ENCODE measurements at regions not wholly inside any gene's neighbourhood (a gene's known extent, or its start where the extent isn't known, plus 50 kb on each side); places are given as distances from the start of the nearest gene placed in this dataset.

GRCh38 chr3:34157491-34157890 lies 359.1 kb downstream of the PDCD6IP start:
- no peak for TF ChIP-seq CTCF (IDR thresholded peaks at IDR 0.05; ENCODE audit: extremely low read depth in 1 of 2, insufficient read depth in 1 of 2, low read depth in 1 of 2, low read length in 2 of 2)
- no peak for TF ChIP-seq EZH2 (IDR thresholded peaks at IDR 0.05; ENCODE audit: borderline replicate concordance, low read depth, low read length, severe bottlenecking)
- no peak for TF ChIP-seq POLR2AphosphoS5 (IDR thresholded peaks at IDR 0.05; ENCODE audit: insufficient read depth, low read depth, low read length)
- TF ChIP-seq JUN (IDR thresholded peaks at IDR 0.05; ENCODE audit: borderline replicate concordance, insufficient read depth, insufficient read length, low read depth): no peak
- no peak for TF ChIP-seq MYC (IDR thresholded peaks at IDR 0.05; ENCODE audit: low read depth, low read length)
- TF ChIP-seq MAX (IDR thresholded peaks at IDR 0.05; ENCODE audit: insufficient read depth, insufficient read length): no peak
- TF ChIP-seq POLR2A (IDR thresholded peaks at IDR 0.05; ENCODE audit: low read depth, low read length): no peak
- TF ChIP-seq GATA2 (IDR thresholded peaks at IDR 0.05; ENCODE audit: insufficient read depth, insufficient read length, low read depth, low read length): no peak
- no peak for TF ChIP-seq FOS (IDR thresholded peaks at IDR 0.05; ENCODE audit: borderline replicate concordance, insufficient read depth, low read length)

All from endothelial cell of umbilical vein (primary cell).